GM19372 (cell line): ENCODE measurements at regions not wholly inside any gene's neighbourhood (a gene's known extent, or its start where the extent isn't known, plus 50 kb on each side); places are given as distances from the start of the nearest gene placed in this dataset.

Experiments used
- ATAC-seq: cut with Tn5 transposase; IDR thresholded peaks from one replicate; pipeline ENCODE4 v1.9.1; 2021; ENCODE audit warnings: mild to moderate bottlenecking, low read depth, moderate library complexity; ENCODE audit not compliant: unreplicated experiment

GRCh38 chr5:4990017-4990416 lies 150.1 kb upstream of the ADAMTS16 start:
- ATAC-seq = no peak

- ATAC-seq = no peak
Observed at GRCh38 chr5:4990462-4990861, 149.7 kb upstream of the ADAMTS16 start.

GRCh38 chr5:4991925-4992324 lies 148.2 kb upstream of the ADAMTS16 start:
- no peak for ATAC-seq

GRCh38 chr5:4995014-4995413 lies 145.1 kb upstream of the ADAMTS16 start:
- no peak for ATAC-seq

GRCh38 chr5:5005353-5005752 lies 134.8 kb upstream of the ADAMTS16 start:
- ATAC-seq = no peak

GRCh38 chr5:5006548-5006947 lies 133.6 kb upstream of the ADAMTS16 start:
- ATAC-seq = no peak

GRCh38 chr5:5009240-5009639 lies 130.9 kb upstream of the ADAMTS16 start:
- ATAC-seq = no peak

- ATAC-seq = no peak
Observed at GRCh38 chr5:5011151-5011550, 129.0 kb upstream of the ADAMTS16 start.

GRCh38 chr5:5014586-5015235 lies 125.4 kb upstream of the ADAMTS16 start:
- ATAC-seq = no peak

GRCh38 chr5:5017827-5018577 lies 122.1 kb upstream of the ADAMTS16 start:
- no peak for ATAC-seq

GRCh38 chr5:5018578-5018970 lies 121.6 kb upstream of the ADAMTS16 start:
- no peak for ATAC-seq

GRCh38 chr5:5021436-5021835 lies 118.7 kb upstream of the ADAMTS16 start:
- no peak for ATAC-seq

- ATAC-seq = no peak
Observed at GRCh38 chr5:5025098-5025773, 114.9 kb upstream of the ADAMTS16 start.

GRCh38 chr5:5025774-5026408 lies 114.2 kb upstream of the ADAMTS16 start:
- ATAC-seq = no peak

GRCh38 chr5:5026409-5026785 lies 113.7 kb upstream of the ADAMTS16 start:
- ATAC-seq = no peak

- no peak for ATAC-seq
Observed at GRCh38 chr5:5031665-5032064, 108.5 kb upstream of the ADAMTS16 start.

GRCh38 chr5:5037674-5038073 lies 102.5 kb upstream of the ADAMTS16 start:
- ATAC-seq = no peak

GRCh38 chr5:5039918-5040317 lies 100.2 kb upstream of the ADAMTS16 start:
- no peak for ATAC-seq

- ATAC-seq = no peak
Observed at GRCh38 chr5:5040712-5041111, 99.4 kb upstream of the ADAMTS16 start.

- ATAC-seq = no peak
Observed at GRCh38 chr5:5042806-5043205, 97.3 kb upstream of the ADAMTS16 start.

- ATAC-seq = no peak
Observed at GRCh38 chr5:5043346-5043745, 96.8 kb upstream of the ADAMTS16 start.
